AG04449 (cell line): ENCODE measurements at regions not wholly inside any gene's neighbourhood (a gene's known extent, or its start where the extent isn't known, plus 50 kb on each side); places are given as distances from the start of the nearest gene placed in this dataset.

ENCODE experiments used
- CTCF ChIA-PET: fragments of 350-600 bp; formaldehyde crosslinking; extraction: SDS; loops from one replicate; lab custom pipeline; 2021; ENCODE audit warnings: antibody characterized with exemption; lab: Yijun Ruan, JAX
- POLR2A ChIA-PET: fragments of 400-600, 350-600 bp; formaldehyde crosslinking; extraction: SDS; loops from one replicate; lab custom pipeline; 2020; ENCODE audit warnings: antibody characterized with exemption, inconsistent platforms; lab: Yijun Ruan, JAX
- DNase-seq: peaks from one replicate; pipeline ENCODE4 v3.0.0-alpha.2; 2010; ENCODE audit warnings: low read depth, low spot score
- H3K4me3 ChIP-seq: 2 replicates; pipeline ENCODE4 v1.5.1; 2011; ENCODE audit warnings: low read depth, mild to moderate bottlenecking, control low read depth, low read length
- CTCF ChIP-seq: IDR thresholded peaks from one replicate; pipeline ENCODE4 v1.5.1; 2011; ENCODE audit warnings: mild to moderate bottlenecking, moderate library complexity, low read length, control low read depth, inconsistent platforms; ENCODE audit not compliant: insufficient read depth; ENCODE audit errors: missing control alignments

DNA sequence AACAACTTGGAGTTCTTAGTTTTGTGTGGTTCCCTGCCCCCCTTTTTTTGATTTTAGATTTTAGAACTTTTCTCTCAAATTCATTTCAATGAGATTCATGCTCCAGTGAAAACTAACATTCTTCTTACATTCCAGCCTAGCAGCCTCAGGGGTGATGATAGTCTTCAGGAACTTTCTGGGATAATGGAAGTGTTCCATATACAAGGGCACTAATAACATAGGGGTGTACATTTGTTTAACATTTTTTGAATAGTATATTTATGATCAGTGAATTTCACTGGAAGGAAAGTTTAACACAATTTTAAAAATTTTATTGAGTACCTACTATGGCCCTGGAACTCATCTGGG lies 61.4 kb upstream of the ZNF648 start:
- DNase-seq = no peak
- CTCF ChIA-PET = no interaction called here
- H3K4me3 ChIP-seq = no peak overlapping the region
- POLR2A ChIA-PET = no interaction called here
- TF ChIP-seq CTCF = no peak

DNA sequence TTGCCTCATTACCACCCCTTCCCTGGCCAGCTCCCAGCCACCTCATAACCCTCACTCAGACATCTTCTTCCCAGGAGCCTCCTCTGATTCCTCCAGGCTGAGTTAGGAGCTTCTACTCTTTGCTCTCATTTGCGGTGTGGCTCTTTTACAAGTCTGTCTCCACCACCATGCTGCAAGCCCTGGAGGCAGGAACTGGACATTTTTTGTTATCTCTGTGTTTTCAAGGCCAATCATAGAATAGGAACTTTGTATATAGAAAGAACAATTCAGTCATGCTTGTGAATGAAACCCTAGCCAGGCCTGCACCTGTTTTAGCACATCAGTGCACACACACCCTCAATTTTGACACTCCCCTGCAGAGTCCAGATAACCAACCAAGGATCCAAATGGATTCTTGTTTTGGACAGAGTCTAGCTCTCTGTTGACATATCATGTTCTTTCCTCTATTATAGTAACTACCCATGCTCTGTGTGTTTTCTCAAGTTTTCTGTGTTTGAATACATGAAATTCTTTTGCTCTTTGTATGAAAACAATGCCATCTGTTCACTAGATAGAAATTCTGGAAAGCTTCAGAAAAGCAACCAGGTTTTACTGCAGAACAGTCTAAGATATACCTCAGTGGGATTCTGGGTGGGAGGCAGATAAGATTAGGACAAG lies 60.9 kb upstream of the ZNF648 start:
- DNase-seq = no peak
- no peak for TF ChIP-seq CTCF
- CTCF ChIA-PET = interaction anchor here (1.3 kb wide), 1 partner anchor 21 kb away, joined by 4 read pairs; no protein-coding TSS in a partner anchor
- H3K4me3 ChIP-seq = no peak overlapping the region
- POLR2A ChIA-PET = no interaction called here

DNA sequence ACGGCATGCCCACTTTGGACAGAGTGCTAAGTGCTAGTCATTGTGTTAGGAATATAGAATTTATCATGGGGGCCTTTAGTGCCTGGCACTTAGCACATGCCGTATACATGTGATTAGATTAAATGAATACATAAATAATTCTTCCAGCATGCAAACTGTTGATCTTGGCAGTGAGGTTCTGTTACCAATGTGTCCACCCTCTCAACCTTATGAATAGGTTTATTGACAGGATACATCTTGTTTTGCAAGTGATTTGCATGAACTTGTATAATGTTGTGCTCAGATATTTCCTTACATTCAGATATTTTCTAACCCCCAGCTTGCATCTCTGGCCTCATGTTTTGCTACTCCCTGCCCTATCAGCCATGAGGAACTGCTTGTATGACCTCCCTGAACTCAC lies 60.3 kb upstream of the ZNF648 start:
- POLR2A ChIA-PET = no interaction called here
- no peak overlapping the region for H3K4me3 ChIP-seq
- CTCF ChIA-PET = interaction anchor here (1.3 kb wide), 1 partner anchor 22 kb away, joined by 4 read pairs; no protein-coding TSS in a partner anchor
- no peak for TF ChIP-seq CTCF
- no peak for DNase-seq

- ChIA-PET POLR2A (no interaction called here), CTCF (interaction anchor here (0.7 to 2.0 kb wide), 2 partner anchors 22 to 276 kb away, joined by 3 to 10 read pairs; no protein-coding TSS in a partner anchor)
- no peak for TF ChIP-seq CTCF
- no peak overlapping the region for H3K4me3 ChIP-seq
- no peak for DNase-seq
Observed at GRCh38 chr1:182120411-182121258, 59.1 kb upstream of the ZNF648 start.

- ChIA-PET CTCF (interaction anchor here (0.7 to 2.0 kb wide), 2 partner anchors 23 to 277 kb away, joined by 3 to 10 read pairs; no protein-coding TSS in a partner anchor), POLR2A (no interaction called here)
- TF ChIP-seq CTCF = no peak
- H3K4me3 ChIP-seq = no peak overlapping the region
- DNase-seq = no peak
Observed at GRCh38 chr1:182119631-182120030, 58.1 kb upstream of the ZNF648 start.

GRCh38 chr1:182118851-182119250 lies 57.3 kb upstream of the ZNF648 start:
- CTCF ChIA-PET = interaction anchor here (0.7 to 2.0 kb wide), 3 partner anchors 25 to 278 kb away, joined by 5 to 14 read pairs (median 5); no protein-coding TSS in a partner anchor

More at GRCh38 chr1:182118851-182119250, 57.3 kb upstream of the ZNF648 start:
- no peak overlapping the region for H3K4me3 ChIP-seq
- no peak for DNase-seq
- TF ChIP-seq CTCF = no peak
- POLR2A ChIA-PET = no interaction called here
